ENCODE measurements at regions not wholly inside any gene's neighbourhood (a gene's known extent, or its start where the extent isn't known, plus 50 kb on each side); places are given as distances from the start of the nearest gene placed in this dataset.

GRCh38 chr6:165804331-165805066 is 141.5 kb upstream of the PDE10A start:
- DNase-seq = peak; percentile 2
- in situ Hi-C loops (cut with HindIII; ENCODE audit: low pct_ligation_motif_present, low pct_unique_long_range_greater_than_20kb, low sequenced_read_pairs) = no loop called here

- DNase-seq = no peak
- in situ Hi-C loops (cut with HindIII; ENCODE audit: low pct_ligation_motif_present, low pct_unique_long_range_greater_than_20kb, low sequenced_read_pairs) = no loop called here
These were observed 137.3 kb upstream of the PDE10A start for GRCh38 chr6:165800337-165800736.

- in situ Hi-C loops (cut with HindIII; ENCODE audit: low pct_ligation_motif_present, low pct_unique_long_range_greater_than_20kb, low sequenced_read_pairs) = no loop called here
- DNase-seq = no peak
These were observed 136.5 kb upstream of the PDE10A start for GRCh38 chr6:165799391-165800153.

- in situ Hi-C loops (cut with HindIII; ENCODE audit: low pct_ligation_motif_present, low pct_unique_long_range_greater_than_20kb, low sequenced_read_pairs) = no loop called here
These were observed 135.9 kb upstream of the PDE10A start for GRCh38 chr6:165798991-165799390.

GRCh38 chr6:165794179-165794601 is 131.1 kb upstream of the PDE10A start:
- in situ Hi-C loops (cut with HindIII; ENCODE audit: low pct_ligation_motif_present, low pct_unique_long_range_greater_than_20kb, low sequenced_read_pairs) = no loop called here
- DNase-seq = no peak

More at GRCh38 chr6:165798991-165799390, 135.9 kb upstream of the PDE10A start:
- DNase-seq = no peak

GRCh38 chr6:165793287-165793825 is 130.3 kb upstream of the PDE10A start:
- in situ Hi-C loops (cut with HindIII; ENCODE audit: low pct_ligation_motif_present, low pct_unique_long_range_greater_than_20kb, low sequenced_read_pairs) = no loop called here
- DNase-seq = no peak

- no peak for DNase-seq
- in situ Hi-C loops (cut with HindIII; ENCODE audit: low pct_ligation_motif_present, low pct_unique_long_range_greater_than_20kb, low sequenced_read_pairs) = no loop called here
These were observed 128.9 kb upstream of the PDE10A start for GRCh38 chr6:165791876-165792437.

GRCh38 chr6:165791306-165791705 is 128.3 kb upstream of the PDE10A start:
- in situ Hi-C loops (cut with HindIII; ENCODE audit: low pct_ligation_motif_present, low pct_unique_long_range_greater_than_20kb, low sequenced_read_pairs) = no loop called here
- DNase-seq = no peak

GRCh38 chr6:165782812-165783211 is 119.8 kb upstream of the PDE10A start:
- in situ Hi-C loops (cut with HindIII; ENCODE audit: low pct_ligation_motif_present, low pct_unique_long_range_greater_than_20kb, low sequenced_read_pairs) = no loop called here
- no peak for DNase-seq

- in situ Hi-C loops (cut with HindIII; ENCODE audit: low pct_ligation_motif_present, low pct_unique_long_range_greater_than_20kb, low sequenced_read_pairs) = no loop called here
- DNase-seq = no peak
These were observed 119.1 kb upstream of the PDE10A start for GRCh38 chr6:165782134-165782533.

- in situ Hi-C loops (cut with HindIII; ENCODE audit: low pct_ligation_motif_present, low pct_unique_long_range_greater_than_20kb, low sequenced_read_pairs) = no loop called here
- no peak for DNase-seq
These were observed 114.6 kb upstream of the PDE10A start for GRCh38 chr6:165777680-165778079.

- no peak for DNase-seq
- in situ Hi-C loops (cut with HindIII; ENCODE audit: low pct_ligation_motif_present, low pct_unique_long_range_greater_than_20kb, low sequenced_read_pairs) = no loop called here
These were observed 113.7 kb upstream of the PDE10A start for GRCh38 chr6:165776691-165777090.

GRCh38 chr6:165775721-165776120 is 112.7 kb upstream of the PDE10A start:
- in situ Hi-C loops (cut with HindIII; ENCODE audit: low pct_ligation_motif_present, low pct_unique_long_range_greater_than_20kb, low sequenced_read_pairs) = no loop called here

GRCh38 chr6:165774903-165775601 is 112.0 kb upstream of the PDE10A start:
- in situ Hi-C loops (cut with HindIII; ENCODE audit: low pct_ligation_motif_present, low pct_unique_long_range_greater_than_20kb, low sequenced_read_pairs) = no loop called here
- DNase-seq = no peak

More at GRCh38 chr6:165775721-165776120, 112.7 kb upstream of the PDE10A start:
- no peak for DNase-seq

GRCh38 chr6:165770397-165771082 is 107.5 kb upstream of the PDE10A start:
- in situ Hi-C loops (cut with HindIII; ENCODE audit: low pct_ligation_motif_present, low pct_unique_long_range_greater_than_20kb, low sequenced_read_pairs) = no loop called here
- DNase-seq = no peak

- in situ Hi-C loops (cut with HindIII; ENCODE audit: low pct_ligation_motif_present, low pct_unique_long_range_greater_than_20kb, low sequenced_read_pairs) = no loop called here
- no peak for DNase-seq
These were observed 106.8 kb upstream of the PDE10A start for GRCh38 chr6:165769884-165770283.

- in situ Hi-C loops (cut with HindIII; ENCODE audit: low pct_ligation_motif_present, low pct_unique_long_range_greater_than_20kb, low sequenced_read_pairs) = no loop called here
- DNase-seq = no peak
These were observed 106.4 kb upstream of the PDE10A start for GRCh38 chr6:165769401-165769800.

GRCh38 chr6:165768961-165769360 is 105.9 kb upstream of the PDE10A start:
- DNase-seq = no peak
- in situ Hi-C loops (cut with HindIII; ENCODE audit: low pct_ligation_motif_present, low pct_unique_long_range_greater_than_20kb, low sequenced_read_pairs) = no loop called here

Data from ACHN (cell line).